Testis (tissue), 2 donors: ENCODE measurements at regions not wholly inside any gene's neighbourhood (a gene's known extent, or its start where the extent isn't known, plus 50 kb on each side); places are given as distances from the start of the nearest gene placed in this dataset.

Source experiments
- POLR2A ChIP-seq: fragments of 450-650 bp; IDR thresholded peaks from one replicate; pipeline ENCODE4 v1.6.1; 2017; ENCODE audit warnings: antibody characterized with exemption, mild to moderate bottlenecking, moderate library complexity
- TF ChIP-seq, protein P1 (sequence below), 3 experiments: fragments of 450-650 bp in 2 of 3; fragments of 200-600 bp in 1 of 3; sonication (generic) in 1 of 3; IDR thresholded peaks; one replicate each; pipeline ENCODE4 v1.5.1; 2016 to 2019; ENCODE audit warnings: antibody characterized with exemption in 3 of 3, mild to moderate bottlenecking in 2 of 3, moderate library complexity in 1 of 3

DNA sequence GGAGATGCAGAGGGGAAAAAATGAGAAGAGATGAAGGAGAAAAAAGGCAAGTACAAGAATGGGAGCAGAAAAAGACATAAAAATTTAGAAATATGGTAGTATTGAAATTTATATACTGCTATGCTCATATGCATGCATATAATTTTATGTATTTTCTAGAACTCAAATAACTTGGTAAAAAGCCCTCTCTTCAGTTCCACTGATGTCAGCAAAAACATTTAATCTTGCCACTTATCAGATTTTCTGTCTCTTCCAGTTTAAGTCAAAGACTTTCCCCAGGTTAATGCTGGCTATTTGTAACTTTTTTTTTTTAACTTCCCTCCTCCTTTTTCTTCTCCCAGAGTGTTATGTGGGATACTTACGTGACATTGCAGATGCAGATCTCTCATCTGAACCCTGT, 617.5 kb upstream of the CPEB2 start:
- TF ChIP-seq, protein P1, sequence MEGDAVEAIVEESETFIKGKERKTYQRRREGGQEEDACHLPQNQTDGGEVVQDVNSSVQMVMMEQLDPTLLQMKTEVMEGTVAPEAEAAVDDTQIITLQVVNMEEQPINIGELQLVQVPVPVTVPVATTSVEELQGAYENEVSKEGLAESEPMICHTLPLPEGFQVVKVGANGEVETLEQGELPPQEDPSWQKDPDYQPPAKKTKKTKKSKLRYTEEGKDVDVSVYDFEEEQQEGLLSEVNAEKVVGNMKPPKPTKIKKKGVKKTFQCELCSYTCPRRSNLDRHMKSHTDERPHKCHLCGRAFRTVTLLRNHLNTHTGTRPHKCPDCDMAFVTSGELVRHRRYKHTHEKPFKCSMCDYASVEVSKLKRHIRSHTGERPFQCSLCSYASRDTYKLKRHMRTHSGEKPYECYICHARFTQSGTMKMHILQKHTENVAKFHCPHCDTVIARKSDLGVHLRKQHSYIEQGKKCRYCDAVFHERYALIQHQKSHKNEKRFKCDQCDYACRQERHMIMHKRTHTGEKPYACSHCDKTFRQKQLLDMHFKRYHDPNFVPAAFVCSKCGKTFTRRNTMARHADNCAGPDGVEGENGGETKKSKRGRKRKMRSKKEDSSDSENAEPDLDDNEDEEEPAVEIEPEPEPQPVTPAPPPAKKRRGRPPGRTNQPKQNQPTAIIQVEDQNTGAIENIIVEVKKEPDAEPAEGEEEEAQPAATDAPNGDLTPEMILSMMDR (IDR thresholded peaks at IDR 0.05): no peak
- TF ChIP-seq POLR2A: no peak
